H1 (cell line): ENCODE measurements at regions not wholly inside any gene's neighbourhood (a gene's known extent, or its start where the extent isn't known, plus 50 kb on each side); places are given as distances from the start of the nearest gene placed in this dataset.

ENCODE experiments used
- CTCF ChIA-PET: fragments of 300-600 bp; sonication (Branson Sonifier 250); formaldehyde crosslinking; loops from one replicate; lab custom pipeline; 2021; ENCODE audit not compliant: partially characterized antibody; lab: Charles Lee
- POLR2A ChIA-PET: fragments of 300-600 bp; sonication (Branson Sonifier 250); formaldehyde crosslinking; loops from one replicate; lab custom pipeline; 2021; ENCODE audit warnings: inconsistent platforms; ENCODE audit not compliant: partially characterized antibody; lab: Charles Lee
- DNase-seq, 2 experiments: peaks; one replicate each; pipeline versions ENCODE4 v3.0.0 to v3.0.0-alpha.2; 2010 to 2022; ENCODE audit warnings: low spot score in 2 of 2, low read depth in 1 of 2, mixed read lengths in 1 of 2
- FAIRE-seq: peaks from 2 replicates; lab custom pipeline; 2011; peaks lifted over from hg19 to GRCh38; lab: Jason Lieb, UNC
- H2AFZ ChIP-seq: 2 replicates; pipeline ENCODE4 v1.8.1; 2012; ENCODE audit warnings: low read length, inconsistent platforms
- H2AK5ac ChIP-seq: 2 replicates; pipeline ENCODE4 v1.6.1; 2013; ENCODE audit warnings: low read depth, low read length
- H2BK120ac ChIP-seq: replicated peaks from 2 replicates; pipeline ENCODE3; 2013; ENCODE audit warnings: low read depth, low read length, inconsistent platforms
- H2BK12ac ChIP-seq: 2 replicates; pipeline ENCODE4 v1.6.1; 2013; ENCODE audit warnings: low read depth, low read length
- H2BK15ac ChIP-seq: 2 replicates; pipeline ENCODE4 v1.6.1; 2013; ENCODE audit warnings: low read length
- H2BK20ac ChIP-seq: 2 replicates; pipeline ENCODE4 v1.6.1; 2013; ENCODE audit warnings: low read length
- H2BK5ac ChIP-seq: 2 replicates; pipeline ENCODE4 v1.6.1; 2013; ENCODE audit warnings: low read depth, low read length
- H3K14ac ChIP-seq: 2 replicates; pipeline ENCODE4 v1.6.1; 2013; ENCODE audit warnings: inconsistent platforms; ENCODE audit not compliant: insufficient read length
- H3K18ac ChIP-seq: 2 replicates; pipeline ENCODE4 v1.6.1; 2013; ENCODE audit warnings: low read length; ENCODE audit errors: extremely low read depth
- H3K23ac ChIP-seq: 2 replicates; pipeline ENCODE4 v1.6.1; 2013; ENCODE audit warnings: inconsistent platforms; ENCODE audit not compliant: insufficient read length
- H3K23me2 ChIP-seq: 2 replicates; pipeline ENCODE4 v1.6.1; 2013; ENCODE audit warnings: low read depth, low read length
- H3K27ac ChIP-seq: 2 replicates; pipeline ENCODE4 v1.6.1; 2011; ENCODE audit warnings: low read depth, low read length, inconsistent platforms
- H3K27me3 ChIP-seq, 4 experiments: replicated peaks in 1 of 4; 1 replicate in 1 of 4; 2 replicates in 3 of 4; pipeline versions ENCODE4 v1.6.1 to v1.8.1; 2011 to 2013; ENCODE audit warnings: low read length in 3 of 4, mild to moderate bottlenecking in 3 of 4, inconsistent platforms in 2 of 4, mixed read lengths in 2 of 4, moderate library complexity in 1 of 4; ENCODE audit not compliant: control insufficient read depth in 3 of 4, insufficient read depth in 3 of 4; ENCODE audit errors: extremely low read depth in 1 of 4
- H3K36me3 ChIP-seq, 4 experiments: 2 replicates each; pipeline versions ENCODE4 v1.6.1 to v1.8.1; 2011 to 2013; ENCODE audit warnings: mild to moderate bottlenecking in 4 of 4, low read length in 3 of 4, moderate library complexity in 2 of 4, control low read depth in 1 of 4, inconsistent platforms in 1 of 4; ENCODE audit not compliant: insufficient read depth in 4 of 4, control insufficient read depth in 2 of 4
- H3K4ac ChIP-seq: replicated peaks from 2 replicates; pipeline ENCODE3; 2013; ENCODE audit warnings: low read length, low read depth, mixed read lengths, inconsistent platforms; ENCODE audit not compliant: insufficient read length
- H3K4me1 ChIP-seq, 4 experiments: replicated peaks in 1 of 4; 1 replicate in 1 of 4; 2 replicates in 3 of 4; pipeline versions ENCODE4 v1.6.1 to v1.8.1; 2011 to 2013; ENCODE audit warnings: low read length in 3 of 4, inconsistent platforms in 2 of 4, mixed read lengths in 1 of 4; ENCODE audit not compliant: insufficient read depth in 4 of 4, control insufficient read depth in 3 of 4
- H3K4me2 ChIP-seq, 2 experiments: 2 replicates each; pipeline versions ENCODE4 v1.6.1 to v1.8.1; 2011 to 2013; ENCODE audit warnings: low read depth in 2 of 2, low read length in 2 of 2, control low read depth in 1 of 2, inconsistent platforms in 1 of 2, mild to moderate bottlenecking in 1 of 2; ENCODE audit not compliant: insufficient read depth in 1 of 2
- H3K4me3 ChIP-seq, 4 experiments: fragments of 200-600, 300-600 bp in 1 of 4; sonication (generic), shearing (Covaris generic), sonication (Bioruptor Twin) in 1 of 4; 2 replicates each; pipeline versions ENCODE4 v1.5.1 to v1.8.1; 2011 to 2016; ENCODE audit warnings: low read length in 4 of 4, low read depth in 3 of 4, control low read depth in 2 of 4, inconsistent platforms in 2 of 4, mild to moderate bottlenecking in 2 of 4, mixed read lengths in 1 of 4, moderate library complexity in 1 of 4; ENCODE audit not compliant: insufficient read depth in 2 of 4; ENCODE audit errors: extremely low read depth in 1 of 4
- H3K56ac ChIP-seq: replicated peaks from 2 replicates; pipeline ENCODE3; 2013; ENCODE audit warnings: low read depth, mild to moderate bottlenecking, mixed read lengths, low read length, inconsistent platforms; ENCODE audit not compliant: insufficient read length
- H3K79me1 ChIP-seq: 2 replicates; pipeline ENCODE4 v1.6.1; 2013; ENCODE audit warnings: low read depth, low read length, control low read depth
- H3K79me2 ChIP-seq, 2 experiments: 2 replicates each; pipeline versions ENCODE4 v1.6.1 to v1.8.1; 2012 to 2013; ENCODE audit warnings: low read length in 2 of 2, mild to moderate bottlenecking in 2 of 2, inconsistent platforms in 1 of 2; ENCODE audit not compliant: insufficient read depth in 2 of 2, control insufficient read depth in 1 of 2
- H3K9ac ChIP-seq, 4 experiments: replicated peaks in 1 of 4; 1 replicate in 1 of 4; 2 replicates in 3 of 4; pipeline versions ENCODE4 v1.6.1 to v1.8.1; 2011 to 2013; ENCODE audit warnings: low read depth in 3 of 4, low read length in 3 of 4, control low read depth in 2 of 4, mild to moderate bottlenecking in 2 of 4, moderate library complexity in 2 of 4, inconsistent platforms in 1 of 4; ENCODE audit errors: extremely low read depth in 1 of 4
- H3K9me3 ChIP-seq, 2 experiments: 2 replicates each; pipeline versions ENCODE4 v1.6.1 to v1.8.1; 2012 to 2013; ENCODE audit warnings: mild to moderate bottlenecking in 2 of 2, moderate library complexity in 2 of 2, control low read depth in 1 of 2, inconsistent platforms in 1 of 2, low read depth in 1 of 2, low read length in 1 of 2, mixed read lengths in 1 of 2; ENCODE audit not compliant: insufficient read depth in 2 of 2
- H4K20me1 ChIP-seq, 2 experiments: replicated peaks in 1 of 2; 2 replicates each; pipeline versions ENCODE3 to v1.8.1; 2011 to 2013; ENCODE audit warnings: inconsistent platforms in 2 of 2, low read length in 2 of 2, mild to moderate bottlenecking in 1 of 2; ENCODE audit not compliant: insufficient read depth in 2 of 2, control insufficient read depth in 1 of 2
- H4K5ac ChIP-seq: 2 replicates; pipeline ENCODE4 v1.6.1; 2013; ENCODE audit warnings: low read length, low read depth, mixed read lengths, inconsistent platforms; ENCODE audit not compliant: insufficient read length
- H4K8ac ChIP-seq: 2 replicates; pipeline ENCODE4 v1.8.0; 2013; ENCODE audit warnings: mild to moderate bottlenecking, moderate library complexity, low read length, inconsistent platforms; ENCODE audit not compliant: insufficient read depth; ENCODE audit errors: extremely low read depth
- H4K91ac ChIP-seq: replicated peaks from 2 replicates; pipeline ENCODE3; 2013; ENCODE audit warnings: low read length, mixed read lengths, inconsistent platforms; ENCODE audit not compliant: insufficient read length
- ATF3 ChIP-seq: IDR thresholded peaks from 2 replicates; pipeline ENCODE4 v1.6.1; 2011; ENCODE audit warnings: low read depth, mild to moderate bottlenecking, low read length; ENCODE audit not compliant: insufficient read depth
- CEBPB ChIP-seq: IDR thresholded peaks from 2 replicates; pipeline ENCODE4 v1.6.1; 2012; ENCODE audit warnings: low read depth, low read length
- CTBP2 ChIP-seq: IDR thresholded peaks from 2 replicates; pipeline ENCODE4 v1.7.0; 2011; ENCODE audit warnings: borderline replicate concordance, mild to moderate bottlenecking, moderate library complexity, mixed read lengths, low read length; ENCODE audit not compliant: insufficient read depth, insufficient read length
- HDAC2 ChIP-seq, 2 experiments: fragments of 300-600 bp in 1 of 2; sonication (generic) in 1 of 2; IDR thresholded peaks; 2 replicates each; pipeline ENCODE4 v1.6.1; 2011 to 2012; ENCODE audit warnings: low read depth in 2 of 2, low read length in 2 of 2, mild to moderate bottlenecking in 2 of 2, moderate library complexity in 2 of 2, borderline replicate concordance in 1 of 2, inconsistent platforms in 1 of 2
- HDAC6 ChIP-seq: IDR thresholded peaks from one replicate; pipeline ENCODE4 v1.7.1; 2012; ENCODE audit warnings: low read depth, mild to moderate bottlenecking, inconsistent platforms, low read length, moderate library complexity
- JUN ChIP-seq: IDR thresholded peaks from 2 replicates; pipeline ENCODE4 v1.6.1; 2011; ENCODE audit warnings: low read depth, mild to moderate bottlenecking, improper control_type of control experiment, low read length
- KDM4A ChIP-seq: IDR thresholded peaks from one replicate; pipeline ENCODE4 v1.7.1; 2012; ENCODE audit warnings: low read depth, mild to moderate bottlenecking, moderate library complexity, low read length, inconsistent platforms; ENCODE audit not compliant: severe bottlenecking
- KDM5A ChIP-seq: fragments of 200-600 bp; IDR thresholded peaks from 2 replicates; pipeline ENCODE4 v1.7.1; 2012; ENCODE audit warnings: mild to moderate bottlenecking, low read length, inconsistent platforms, mixed read lengths
- MAX ChIP-seq: IDR thresholded peaks from 2 replicates; pipeline ENCODE4 v1.6.1; 2012; ENCODE audit warnings: inconsistent platforms
- POLR2AphosphoS5 ChIP-seq: IDR thresholded peaks from 2 replicates; pipeline ENCODE4 v1.6.1; 2011; ENCODE audit warnings: low read depth, low read length
- RAD21 ChIP-seq, 2 experiments: IDR thresholded peaks in 1 of 2; conservative IDR thresholded peaks in 1 of 2; 2 replicates each; pipeline ENCODE4 v1.6.1; 2011; ENCODE audit warnings: low read depth in 2 of 2, low read length in 2 of 2, improper control_type of control experiment in 1 of 2, inconsistent platforms in 1 of 2, mild to moderate bottlenecking in 1 of 2, moderate library complexity in 1 of 2
- TEAD4 ChIP-seq: IDR thresholded peaks from 2 replicates; pipeline ENCODE4 v1.6.1; 2012; ENCODE audit warnings: low read depth, low read length, inconsistent platforms, mixed read lengths
- ZNF274 ChIP-seq: IDR thresholded peaks from 2 replicates; pipeline ENCODE4 v1.7.0; 2012; ENCODE audit warnings: low read length, borderline replicate concordance; ENCODE audit errors: extremely low read depth
- WGBS, 2 experiments: shearing (Covaris generic) in 1 of 2; methylation state at CpG; one replicate each; pipeline versions ENCODE4 v1.1.6 to v1.1.7; 2013 to 2015; ENCODE audit warnings: low lambda C conversion rate in 2 of 2, mixed read lengths in 2 of 2, inconsistent platforms in 1 of 2, low coverage in 1 of 2, missing lambda C conversion rate in 1 of 2; ENCODE audit not compliant: insufficient replicate concordance in 2 of 2, insufficient coverage in 1 of 2, insufficient read length in 1 of 2; ENCODE audit errors: extremely low coverage in 1 of 2, missing lambda C conversion rate in 1 of 2; 5-methylcytosine and 5-hydroxymethylcytosine counted together

DNA sequence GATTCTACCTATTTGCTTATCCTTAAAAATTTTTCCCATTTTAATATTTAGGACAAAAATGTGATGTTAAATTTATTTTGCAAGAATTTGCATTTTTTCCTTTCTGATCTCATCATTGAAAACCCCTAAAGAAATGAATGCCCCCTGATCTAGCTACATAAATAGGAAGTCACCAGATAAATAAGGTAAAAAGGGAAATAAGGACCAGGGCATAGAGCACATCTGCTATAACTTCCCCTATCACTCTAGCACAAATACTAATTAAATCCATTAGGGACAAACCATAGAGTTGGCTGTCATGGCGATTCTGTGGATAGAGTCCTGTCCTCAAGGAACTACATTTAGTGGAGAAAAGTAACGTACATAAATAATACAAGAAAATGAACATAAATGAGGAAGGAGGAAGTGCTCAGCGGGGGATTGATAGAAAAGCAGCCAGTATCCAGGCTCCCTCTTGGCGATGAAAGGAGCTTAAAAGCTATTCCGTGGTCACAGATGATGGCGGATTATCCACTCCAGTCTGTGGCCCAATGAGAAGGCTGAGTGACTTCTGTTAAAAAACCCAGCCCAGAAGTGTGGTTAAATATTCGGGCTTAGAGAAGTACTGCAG, 76.9 kb upstream of the RPL34 start:
- Histone ChIP-seq H3K23me2 (no peaks in the 10 kb centered on the region), H3K4me2 (no peak overlapping the region), H3K79me1 (no peaks in the 10 kb centered on the region), H2BK20ac (no peak overlapping the region), H2AK5ac (no peak overlapping the region), H3K9ac (no peak overlapping the region), H4K8ac (no peak overlapping the region), H4K20me1 (no peaks in the 10 kb centered on the region), H3K18ac (no peak overlapping the region), H2BK15ac (no peak overlapping the region), H4K91ac (no peak overlapping the region)
- CTCF ChIA-PET: interaction anchor here (0.8 to 0.9 kb wide), 2 partner anchors 12 to 31 kb away, joined by 3 to 4 read pairs; no protein-coding TSS in a partner anchor
- TF ChIP-seq POLR2AphosphoS5: no peak
- no peak for TF ChIP-seq HDAC6
- no peak for TF ChIP-seq CEBPB
- TF ChIP-seq MAX: no peak
- no peak for TF ChIP-seq ZNF274
- TF ChIP-seq KDM4A: no peak
- TF ChIP-seq HDAC2 (IDR thresholded peaks at IDR 0.05; ENCODE audit: borderline replicate concordance in 1 of 2, low read depth in 2 of 2, low read length in 2 of 2): no peak
- no peak for TF ChIP-seq CTBP2
- no peak for TF ChIP-seq JUN
- no peak for TF ChIP-seq KDM5A
- no peak for TF ChIP-seq TEAD4
- TF ChIP-seq ATF3: no peak
- no peak for TF ChIP-seq RAD21 (IDR thresholded peaks at IDR 0.05 in 1 of 2, conservative IDR thresholded peaks at IDR 0.05 in 1 of 2; ENCODE audit: low read depth in 2 of 2, low read length in 2 of 2)
- TF ChIP-seq, all 59 proteins: peak for 0
- no peak for DNase-seq
- Histone ChIP-seq H3K4me3 (no peak overlapping the region), H3K56ac (no peak overlapping the region), H3K14ac (no peak overlapping the region), H3K4me1 (no peaks in the 10 kb centered on the region), H4K5ac (no peak overlapping the region), H3K27me3 (no peaks in the 10 kb centered on the region), H3K27ac (no peak overlapping the region), H2BK120ac (no peak overlapping the region), H3K4ac (no peak overlapping the region), H2AFZ (no peak overlapping the region), H2BK5ac (no peak overlapping the region), H3K9me3 (no peaks in the 10 kb centered on the region), H2BK12ac (no peak overlapping the region), H3K23ac (no peak overlapping the region), H3K36me3 (no peaks in the 10 kb centered on the region), H3K79me2 (no peaks in the 10 kb centered on the region)
- FAIRE-seq: no peak
- POLR2A ChIA-PET: no interaction called here
- 84% methylated on average over 7 of the region's 7 CpGs; no CpG with 5 or more reads in 1 of the 2 experiments for WGBS, 2 experiments
